ENCODE measurements at regions not wholly inside any gene's neighbourhood (a gene's known extent, or its start where the extent isn't known, plus 50 kb on each side); places are given as distances from the start of the nearest gene placed in this dataset.

DNA sequence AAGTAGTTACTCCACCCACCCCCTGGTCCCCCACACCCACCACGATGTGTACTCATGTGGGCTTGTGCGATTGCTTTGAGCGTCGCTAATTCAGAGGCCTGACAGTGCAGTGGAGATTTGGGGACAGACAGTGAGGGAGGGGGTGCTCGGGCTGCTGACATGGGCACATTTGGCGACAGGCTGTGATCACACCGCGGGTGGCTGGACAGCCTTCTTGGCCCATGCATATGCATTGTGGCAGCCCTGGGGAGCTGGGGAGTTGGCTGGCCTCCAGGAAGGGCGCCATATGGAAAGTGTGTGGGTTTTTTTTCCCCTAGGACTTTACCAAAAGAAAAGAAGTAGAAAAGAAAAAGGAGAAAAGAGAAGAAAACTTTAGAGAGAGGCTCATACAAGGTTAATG, 275.5 kb upstream of the N4BP1 start:
- Histone ChIP-seq H3K4me3 (ENCODE audit: low read length in 2 of 2) (no peak overlapping the region), H3K27ac (ENCODE audit: low read length) (no peak overlapping the region), H3K9ac (ENCODE audit: low read length in 2 of 2) (no peak overlapping the region), H3K36me3 (ENCODE audit: control insufficient read depth in 2 of 2, insufficient read depth in 2 of 2, low read length in 2 of 2) (no peaks in the 10 kb centered on the region), H3K9me3 (ENCODE audit: control insufficient read depth in 2 of 2, low read length in 2 of 2) (no peaks in the 10 kb centered on the region), H3K4me1 (ENCODE audit: control insufficient read depth, insufficient read depth, low read length) (no peaks in the 10 kb centered on the region), H3K27me3 (ENCODE audit: control insufficient read depth in 1 of 2, insufficient read depth in 2 of 2, low read length in 2 of 2) (no peaks in the 10 kb centered on the region)

- peaks cover 4% of the 10 kb centered on the region for H3K4me1 ChIP-seq (ENCODE audit: control insufficient read depth, insufficient read depth, low read length)
- H3K27ac ChIP-seq (ENCODE audit: low read length), result no peak overlapping the region
- no peaks in the 10 kb centered on the region for H3K27me3 ChIP-seq (ENCODE audit: control insufficient read depth in 1 of 2, insufficient read depth in 2 of 2, low read length in 2 of 2)
- H3K36me3 ChIP-seq (ENCODE audit: control insufficient read depth in 2 of 2, insufficient read depth in 2 of 2, low read length in 2 of 2), result no peaks in the 10 kb centered on the region
- H3K4me3 ChIP-seq (ENCODE audit: low read length in 2 of 2), result no peak overlapping the region
- H3K9ac ChIP-seq (ENCODE audit: low read length in 2 of 2), result no peak overlapping the region
- H3K9me3 ChIP-seq (ENCODE audit: control insufficient read depth in 2 of 2, low read length in 2 of 2), result no peaks in the 10 kb centered on the region
Observed at GRCh38 chr16:48881272-48881671, 271.3 kb upstream of the N4BP1 start.

- H3K27me3 ChIP-seq (ENCODE audit: control insufficient read depth in 1 of 2, insufficient read depth in 2 of 2, low read length in 2 of 2), result no peaks in the 10 kb centered on the region
- no peak overlapping the region for H3K27ac ChIP-seq (ENCODE audit: low read length)
Observed at GRCh38 chr16:48879223-48880122, 269.5 kb upstream of the N4BP1 start.

GRCh38 chr16:48877946-48878345, 268.0 kb upstream of the N4BP1 start:
- no peak overlapping the region for H3K27ac ChIP-seq (ENCODE audit: low read length)
- no peaks in the 10 kb centered on the region for H3K36me3 ChIP-seq (ENCODE audit: control insufficient read depth in 2 of 2, insufficient read depth in 2 of 2, low read length in 2 of 2)
- no peak overlapping the region for H3K4me3 ChIP-seq (ENCODE audit: low read length in 2 of 2)
- H3K9ac ChIP-seq (ENCODE audit: low read length in 2 of 2), result no peak overlapping the region
- H3K9me3 ChIP-seq (ENCODE audit: control insufficient read depth in 2 of 2, low read length in 2 of 2), result no peaks in the 10 kb centered on the region
- no peaks in the 10 kb centered on the region for H3K27me3 ChIP-seq (ENCODE audit: control insufficient read depth in 1 of 2, insufficient read depth in 2 of 2, low read length in 2 of 2)
- peaks cover 4% of the 10 kb centered on the region for H3K4me1 ChIP-seq (ENCODE audit: control insufficient read depth, insufficient read depth, low read length)

More at GRCh38 chr16:48879223-48880122, 269.5 kb upstream of the N4BP1 start:
- H3K9ac ChIP-seq (ENCODE audit: low read length in 2 of 2), result no peak overlapping the region
- H3K36me3 ChIP-seq (ENCODE audit: control insufficient read depth in 2 of 2, insufficient read depth in 2 of 2, low read length in 2 of 2), result no peaks in the 10 kb centered on the region
- peaks cover 4% of the 10 kb centered on the region for H3K4me1 ChIP-seq (ENCODE audit: control insufficient read depth, insufficient read depth, low read length)
- H3K4me3 ChIP-seq (ENCODE audit: low read length in 2 of 2), result no peak overlapping the region
- no peaks in the 10 kb centered on the region for H3K9me3 ChIP-seq (ENCODE audit: control insufficient read depth in 2 of 2, low read length in 2 of 2)

GRCh38 chr16:48870141-48870540, 260.2 kb upstream of the N4BP1 start:
- Histone ChIP-seq H3K36me3 (ENCODE audit: control insufficient read depth in 2 of 2, insufficient read depth in 2 of 2, low read length in 2 of 2) (no peaks in the 10 kb centered on the region), H3K27ac (ENCODE audit: low read length) (no peak overlapping the region), H3K4me1 (ENCODE audit: control insufficient read depth, insufficient read depth, low read length) (no peaks in the 10 kb centered on the region), H3K9ac (ENCODE audit: low read length in 2 of 2) (no peak overlapping the region), H3K9me3 (ENCODE audit: control insufficient read depth in 2 of 2, low read length in 2 of 2) (peaks cover 4 to 6% of the 10 kb centered on the region in 2 donors), H3K27me3 (ENCODE audit: control insufficient read depth in 1 of 2, insufficient read depth in 2 of 2, low read length in 2 of 2) (no peaks in the 10 kb centered on the region), H3K4me3 (ENCODE audit: low read length in 2 of 2) (no peak overlapping the region)

GRCh38 chr16:48865520-48865919, 255.5 kb upstream of the N4BP1 start:
- H3K9ac ChIP-seq (ENCODE audit: low read length in 2 of 2), result no peak overlapping the region
- H3K27ac ChIP-seq (ENCODE audit: low read length), result no peak overlapping the region
- peaks cover 4 to 6% of the 10 kb centered on the region in 2 donors for H3K9me3 ChIP-seq (ENCODE audit: control insufficient read depth in 2 of 2, low read length in 2 of 2)
- no peak overlapping the region for H3K4me3 ChIP-seq (ENCODE audit: low read length in 2 of 2)
- no peaks in the 10 kb centered on the region for H3K4me1 ChIP-seq (ENCODE audit: control insufficient read depth, insufficient read depth, low read length)
- H3K36me3 ChIP-seq (ENCODE audit: control insufficient read depth in 2 of 2, insufficient read depth in 2 of 2, low read length in 2 of 2), result no peaks in the 10 kb centered on the region
- no peaks in the 10 kb centered on the region for H3K27me3 ChIP-seq (ENCODE audit: control insufficient read depth in 1 of 2, insufficient read depth in 2 of 2, low read length in 2 of 2)

- no peak overlapping the region for H3K9ac ChIP-seq (ENCODE audit: low read length in 2 of 2)
- H3K27me3 ChIP-seq (ENCODE audit: control insufficient read depth in 1 of 2, insufficient read depth in 2 of 2, low read length in 2 of 2), result no peaks in the 10 kb centered on the region
- no peaks in the 10 kb centered on the region for H3K4me1 ChIP-seq (ENCODE audit: control insufficient read depth, insufficient read depth, low read length)
- H3K9me3 ChIP-seq (ENCODE audit: control insufficient read depth in 2 of 2, low read length in 2 of 2), result peaks cover 6% of the 10 kb centered on the region in 2 donors
- H3K4me3 ChIP-seq (ENCODE audit: low read length in 2 of 2), result no peak overlapping the region
- no peak overlapping the region for H3K27ac ChIP-seq (ENCODE audit: low read length)
- no peaks in the 10 kb centered on the region for H3K36me3 ChIP-seq (ENCODE audit: control insufficient read depth in 2 of 2, insufficient read depth in 2 of 2, low read length in 2 of 2)
Observed at GRCh38 chr16:48864055-48864454, 254.1 kb upstream of the N4BP1 start.

DNA sequence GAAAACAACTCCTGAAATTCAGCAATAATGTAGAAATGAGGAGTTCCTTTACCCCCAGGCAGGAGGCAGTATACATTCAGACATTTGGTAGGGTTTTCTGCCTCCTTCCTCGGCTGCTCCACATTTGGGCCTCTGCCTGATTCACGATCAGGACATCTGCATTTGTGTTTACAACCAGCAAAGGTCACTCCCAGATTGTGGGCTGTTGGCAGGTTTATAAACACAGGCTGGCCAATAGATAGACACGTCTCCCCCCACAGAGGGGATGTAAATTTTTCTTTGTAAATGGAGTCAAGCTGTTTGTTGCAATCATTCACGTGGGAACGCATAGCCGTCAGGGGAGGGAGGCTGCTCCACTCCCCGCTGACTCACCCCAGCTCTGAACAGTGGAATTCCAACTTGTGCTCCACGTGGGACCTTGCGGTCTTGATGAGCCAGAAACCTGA, 252.1 kb upstream of the N4BP1 start:
- Histone ChIP-seq H3K9ac (ENCODE audit: low read length in 2 of 2) (no peak overlapping the region), H3K27ac (ENCODE audit: low read length) (no peak overlapping the region), H3K9me3 (ENCODE audit: control insufficient read depth in 2 of 2, low read length in 2 of 2) (peaks cover 6% of the 10 kb centered on the region in 2 donors), H3K4me3 (ENCODE audit: low read length in 2 of 2) (no peak overlapping the region), H3K4me1 (ENCODE audit: control insufficient read depth, insufficient read depth, low read length) (no peaks in the 10 kb centered on the region), H3K27me3 (ENCODE audit: control insufficient read depth in 1 of 2, insufficient read depth in 2 of 2, low read length in 2 of 2) (peaks cover 0 to 3% of the 10 kb centered on the region in 2 donors), H3K36me3 (ENCODE audit: control insufficient read depth in 2 of 2, insufficient read depth in 2 of 2, low read length in 2 of 2) (no peaks in the 10 kb centered on the region)

- no peak overlapping the region for H3K27ac ChIP-seq (ENCODE audit: low read length)
- H3K9ac ChIP-seq (ENCODE audit: low read length in 2 of 2), result no peak overlapping the region
- H3K27me3 ChIP-seq (ENCODE audit: control insufficient read depth in 1 of 2, insufficient read depth in 2 of 2, low read length in 2 of 2), result peaks cover 0 to 3% of the 10 kb centered on the region in 2 donors
- H3K4me1 ChIP-seq (ENCODE audit: control insufficient read depth, insufficient read depth, low read length), result no peaks in the 10 kb centered on the region
- no peaks in the 10 kb centered on the region for H3K36me3 ChIP-seq (ENCODE audit: control insufficient read depth in 2 of 2, insufficient read depth in 2 of 2, low read length in 2 of 2)
- H3K9me3 ChIP-seq (ENCODE audit: control insufficient read depth in 2 of 2, low read length in 2 of 2), result peaks cover 0 to 3% of the 10 kb centered on the region in 2 donors
- no peak overlapping the region for H3K4me3 ChIP-seq (ENCODE audit: low read length in 2 of 2)
Observed at GRCh38 chr16:48860341-48860740, 250.4 kb upstream of the N4BP1 start.

- no peaks in the 10 kb centered on the region for H3K4me1 ChIP-seq (ENCODE audit: control insufficient read depth, insufficient read depth, low read length)
- no peak overlapping the region for H3K4me3 ChIP-seq (ENCODE audit: low read length in 2 of 2)
- H3K27me3 ChIP-seq (ENCODE audit: control insufficient read depth in 1 of 2, insufficient read depth in 2 of 2, low read length in 2 of 2), result peaks cover 0 to 3% of the 10 kb centered on the region in 2 donors
- H3K9ac ChIP-seq (ENCODE audit: low read length in 2 of 2), result no peak overlapping the region
- no peak overlapping the region for H3K27ac ChIP-seq (ENCODE audit: low read length)
- H3K9me3 ChIP-seq (ENCODE audit: control insufficient read depth in 2 of 2, low read length in 2 of 2), result no peaks in the 10 kb centered on the region
- no peaks in the 10 kb centered on the region for H3K36me3 ChIP-seq (ENCODE audit: control insufficient read depth in 2 of 2, insufficient read depth in 2 of 2, low read length in 2 of 2)
Observed at GRCh38 chr16:48852951-48853350, 243.0 kb upstream of the N4BP1 start.

DNA sequence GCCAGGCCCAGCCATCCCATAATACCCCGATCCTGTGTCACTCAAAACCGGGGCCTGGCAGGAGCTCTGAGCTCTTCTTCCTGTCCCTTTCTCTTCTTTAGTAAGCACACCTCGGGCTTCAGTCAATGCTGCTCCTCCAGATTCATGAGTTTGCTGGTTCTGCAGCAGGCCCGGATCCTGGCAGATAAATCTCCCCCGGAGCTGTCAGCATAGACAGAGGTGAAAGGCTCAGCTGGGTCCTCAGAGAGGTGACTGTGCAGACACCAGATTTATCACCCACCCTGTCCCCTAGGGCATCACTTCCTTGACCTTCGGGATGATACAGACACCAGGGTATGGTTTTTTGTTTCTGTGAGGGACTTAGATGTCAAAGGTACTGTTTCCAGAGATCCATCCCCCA, 242.5 kb upstream of the N4BP1 start:
- Histone ChIP-seq H3K36me3 (ENCODE audit: control insufficient read depth in 2 of 2, insufficient read depth in 2 of 2, low read length in 2 of 2) (no peaks in the 10 kb centered on the region), H3K4me3 (ENCODE audit: low read length in 2 of 2) (no peak overlapping the region), H3K4me1 (ENCODE audit: control insufficient read depth, insufficient read depth, low read length) (no peaks in the 10 kb centered on the region), H3K9ac (ENCODE audit: low read length in 2 of 2) (no peak overlapping the region), H3K9me3 (ENCODE audit: control insufficient read depth in 2 of 2, low read length in 2 of 2) (no peaks in the 10 kb centered on the region), H3K27ac (ENCODE audit: low read length) (no peak overlapping the region), H3K27me3 (ENCODE audit: control insufficient read depth in 1 of 2, insufficient read depth in 2 of 2, low read length in 2 of 2) (peaks cover 0 to under 1% of the 10 kb centered on the region in 2 donors)

Measured in stomach smooth muscle (tissue), 2 donors.